HT1080 (cell line): ENCODE measurements at regions not wholly inside any gene's neighbourhood (a gene's known extent, or its start where the extent isn't known, plus 50 kb on each side); places are given as distances from the start of the nearest gene placed in this dataset.
"Not testable (repeated sequence)": the region's sequence is repeated elsewhere in the genome, so short reads cannot be mapped to it uniquely, and the experiment has no call there.

Experiments used
- DNase-seq: peaks from one replicate; pipeline ENCODE4 v3.0.0-alpha.2; 2015; ENCODE audit warnings: low read depth

- DNase-seq = no peak
Observed at GRCh38 chr9:29069376-29069775, 1496.1 kb upstream of the C9orf72 start.

GRCh38 chr9:29078063-29078666, 1504.9 kb upstream of the C9orf72 start:
- peak; percentile 73 for DNase-seq

- no peak for DNase-seq
Observed at GRCh38 chr9:29100762-29101161, 1527.5 kb upstream of the C9orf72 start.

- DNase-seq = not testable (repeated sequence)
Observed at GRCh38 chr9:29104166-29104565, 1530.9 kb upstream of the C9orf72 start.

- DNase-seq = no peak
Observed at GRCh38 chr9:29118555-29118954, 1545.3 kb upstream of the C9orf72 start.

GRCh38 chr9:29126783-29127182, 1553.5 kb upstream of the C9orf72 start:
- no peak for DNase-seq

GRCh38 chr9:29129763-29130162, 1556.5 kb upstream of the C9orf72 start:
- DNase-seq = no peak

GRCh38 chr9:29144476-29144875, 1571.2 kb upstream of the C9orf72 start:
- peak; percentile 76 for DNase-seq

GRCh38 chr9:29150606-29151005, 1577.3 kb upstream of the C9orf72 start:
- peak; percentile 50 for DNase-seq

- DNase-seq = no peak
Observed at GRCh38 chr9:29160763-29161353, 1587.6 kb upstream of the C9orf72 start.

- no peak for DNase-seq
Observed at GRCh38 chr9:29174136-29174535, 1600.9 kb upstream of the C9orf72 start.

GRCh38 chr9:29176231-29176630, 1603.0 kb upstream of the C9orf72 start:
- DNase-seq = no peak

- DNase-seq = no peak
Observed at GRCh38 chr9:29176786-29177185, 1603.5 kb upstream of the C9orf72 start.

GRCh38 chr9:29183971-29184370, 1610.7 kb upstream of the C9orf72 start:
- DNase-seq = no peak

- not testable (repeated sequence) for DNase-seq
Observed at GRCh38 chr9:29188771-29189170, 1615.5 kb upstream of the C9orf72 start.

- DNase-seq = not testable (repeated sequence)
Observed at GRCh38 chr9:29189221-29189620, 1615.9 kb upstream of the C9orf72 start.

- no peak for DNase-seq
Observed at GRCh38 chr9:29198861-29199260, 1625.6 kb upstream of the C9orf72 start.

GRCh38 chr9:29199975-29200374, 1626.7 kb upstream of the C9orf72 start:
- DNase-seq = no peak

- no peak for DNase-seq
Observed at GRCh38 chr9:29200650-29201049, 1627.4 kb upstream of the C9orf72 start.

- no peak for DNase-seq
Observed at GRCh38 chr9:29203244-29203930, 1630.1 kb upstream of the C9orf72 start.

- DNase-seq = peak; percentile 19
Observed at GRCh38 chr9:29208670-29209069, 1635.4 kb upstream of the C9orf72 start.

- DNase-seq = no peak
Observed at GRCh38 chr9:29209748-29210291, 1636.5 kb upstream of the C9orf72 start.
